Astrocyte of the spinal cord (primary cell): ENCODE measurements at regions not wholly inside any gene's neighbourhood (a gene's known extent, or its start where the extent isn't known, plus 50 kb on each side); places are given as distances from the start of the nearest gene placed in this dataset.
A peak's percentile ranks its signal among the peaks of the same experiment; 100 is the strongest.
"Not testable (repeated sequence)": the region's sequence is repeated elsewhere in the genome, so short reads cannot be mapped to it uniquely, and the experiment has no call there.

Source experiments
- DNase-seq: peaks from one replicate; pipeline ENCODE4 v3.0.0; 2011; ENCODE audit warnings: low read depth, low spot score
- H3K4me3 ChIP-seq: 2 replicates; pipeline ENCODE4 v1.5.1; 2011; ENCODE audit warnings: low read depth, mild to moderate bottlenecking, low read length, moderate library complexity
- in situ Hi-C: cut with HindIII; loops from 2 replicates; pipeline ENCODE4 v1.10.0; 2017; ENCODE audit warnings: low sequenced_read_pairs
- TF ChIP-seq, protein P1 (sequence below): IDR thresholded peaks from 2 replicates; pipeline ENCODE4 v1.5.1; 2012; ENCODE audit warnings: low read depth, mild to moderate bottlenecking, low read length, inconsistent platforms

DNA sequence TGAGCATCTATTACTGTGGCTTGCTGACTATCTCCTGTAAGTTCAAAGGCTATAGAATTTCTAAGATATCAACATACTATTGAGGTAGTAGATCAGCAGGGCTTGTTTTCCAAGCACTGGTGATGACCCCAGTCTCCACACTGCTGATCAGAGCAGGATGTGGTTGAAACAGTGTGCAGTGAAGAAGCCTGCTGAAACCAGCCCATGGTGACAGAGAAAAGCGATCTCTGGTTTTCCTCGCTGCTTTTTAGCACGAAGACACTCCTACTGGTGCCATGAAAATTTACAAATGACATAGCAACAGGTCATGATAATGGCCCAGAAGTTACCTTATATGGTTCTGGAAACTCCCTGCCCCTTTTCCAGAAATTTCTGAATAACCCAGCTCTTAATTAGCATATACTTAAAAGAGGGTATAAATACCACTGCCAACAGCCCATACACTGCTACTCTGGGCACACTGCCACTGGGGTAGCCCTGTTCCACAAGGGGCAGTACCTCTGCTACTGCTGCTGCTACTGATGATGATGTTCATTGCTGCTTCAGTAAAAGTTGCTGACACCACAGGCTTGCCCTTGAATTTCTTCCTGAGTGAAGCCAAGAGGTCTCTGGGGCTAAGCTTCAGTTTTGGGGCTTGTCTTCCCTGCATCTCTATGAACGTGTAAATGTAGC, 1689.5 kb upstream of the PCDH10 start:
- TF ChIP-seq, protein P1, sequence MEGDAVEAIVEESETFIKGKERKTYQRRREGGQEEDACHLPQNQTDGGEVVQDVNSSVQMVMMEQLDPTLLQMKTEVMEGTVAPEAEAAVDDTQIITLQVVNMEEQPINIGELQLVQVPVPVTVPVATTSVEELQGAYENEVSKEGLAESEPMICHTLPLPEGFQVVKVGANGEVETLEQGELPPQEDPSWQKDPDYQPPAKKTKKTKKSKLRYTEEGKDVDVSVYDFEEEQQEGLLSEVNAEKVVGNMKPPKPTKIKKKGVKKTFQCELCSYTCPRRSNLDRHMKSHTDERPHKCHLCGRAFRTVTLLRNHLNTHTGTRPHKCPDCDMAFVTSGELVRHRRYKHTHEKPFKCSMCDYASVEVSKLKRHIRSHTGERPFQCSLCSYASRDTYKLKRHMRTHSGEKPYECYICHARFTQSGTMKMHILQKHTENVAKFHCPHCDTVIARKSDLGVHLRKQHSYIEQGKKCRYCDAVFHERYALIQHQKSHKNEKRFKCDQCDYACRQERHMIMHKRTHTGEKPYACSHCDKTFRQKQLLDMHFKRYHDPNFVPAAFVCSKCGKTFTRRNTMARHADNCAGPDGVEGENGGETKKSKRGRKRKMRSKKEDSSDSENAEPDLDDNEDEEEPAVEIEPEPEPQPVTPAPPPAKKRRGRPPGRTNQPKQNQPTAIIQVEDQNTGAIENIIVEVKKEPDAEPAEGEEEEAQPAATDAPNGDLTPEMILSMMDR: no peak
- DNase-seq: no peak
- H3K4me3 ChIP-seq: no peak overlapping the region
- in situ Hi-C loops: no loop called here

DNA sequence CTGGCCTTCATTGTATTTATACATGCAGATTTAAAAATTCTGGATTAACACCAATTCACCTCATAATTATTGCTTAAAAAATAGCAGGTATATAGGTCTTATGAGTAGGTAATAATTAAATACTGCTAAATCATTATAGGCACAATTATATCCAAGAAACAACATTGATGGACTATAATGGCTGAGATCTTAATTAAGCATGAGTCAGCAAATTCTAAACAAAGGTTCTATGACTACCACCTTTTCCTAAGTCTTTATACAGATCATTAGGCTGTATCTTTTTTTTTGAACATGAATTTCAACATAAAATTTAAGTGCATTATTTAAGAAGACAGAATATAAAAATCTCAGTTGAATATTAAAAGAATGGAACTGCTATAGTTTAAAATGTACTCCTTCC, 1678.7 kb upstream of the PCDH10 start:
- TF ChIP-seq, protein P1: no peak
- in situ Hi-C loops: no loop called here
- no peak for DNase-seq
- no peak overlapping the region for H3K4me3 ChIP-seq

DNA sequence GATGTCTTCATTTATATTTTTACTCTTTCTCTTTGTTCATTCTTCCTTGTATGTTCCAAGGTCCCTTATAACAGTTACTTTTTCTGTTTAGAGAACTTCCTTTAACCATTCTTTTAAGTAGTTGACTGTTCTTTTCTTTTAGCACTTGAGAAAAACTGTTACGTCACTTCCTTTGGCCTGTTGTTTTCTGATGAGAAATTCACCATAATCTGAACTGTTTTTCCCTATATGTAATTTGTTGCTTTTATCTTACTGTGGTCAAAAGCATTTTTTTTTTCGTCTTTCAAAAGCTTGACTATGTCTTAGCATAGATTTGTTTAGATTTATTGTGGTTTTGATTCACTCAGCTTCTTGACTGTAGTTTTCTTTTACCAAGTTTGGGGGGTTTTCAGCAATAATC, 1660.3 kb upstream of the PCDH10 start:
- DNase-seq: peak; percentile 16
- TF ChIP-seq, protein P1: no peak
- H3K4me3 ChIP-seq: no peak overlapping the region
- in situ Hi-C loops: no loop called here

DNA sequence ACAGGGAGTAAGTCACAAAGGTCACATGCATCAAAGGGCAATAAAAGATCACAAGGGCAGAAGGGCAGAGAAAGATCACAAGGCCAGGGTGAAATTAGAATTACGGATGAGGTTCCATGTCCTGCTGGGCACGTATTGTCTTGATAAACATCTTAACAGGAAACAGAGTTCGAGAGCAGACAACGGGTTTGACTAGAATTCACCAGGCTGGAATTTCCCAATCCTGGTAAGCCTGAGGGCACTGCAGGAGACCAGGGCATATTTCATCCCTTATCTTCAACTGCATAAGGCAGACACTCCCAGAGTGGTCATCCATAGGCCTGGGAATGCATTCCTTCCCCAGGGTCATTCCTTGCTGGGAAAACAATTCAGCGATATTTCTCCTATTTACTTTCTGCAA, 1652.9 kb upstream of the PCDH10 start:
- H3K4me3 ChIP-seq, in situ Hi-C loops, DNase-seq: not testable (repeated sequence)

DNA sequence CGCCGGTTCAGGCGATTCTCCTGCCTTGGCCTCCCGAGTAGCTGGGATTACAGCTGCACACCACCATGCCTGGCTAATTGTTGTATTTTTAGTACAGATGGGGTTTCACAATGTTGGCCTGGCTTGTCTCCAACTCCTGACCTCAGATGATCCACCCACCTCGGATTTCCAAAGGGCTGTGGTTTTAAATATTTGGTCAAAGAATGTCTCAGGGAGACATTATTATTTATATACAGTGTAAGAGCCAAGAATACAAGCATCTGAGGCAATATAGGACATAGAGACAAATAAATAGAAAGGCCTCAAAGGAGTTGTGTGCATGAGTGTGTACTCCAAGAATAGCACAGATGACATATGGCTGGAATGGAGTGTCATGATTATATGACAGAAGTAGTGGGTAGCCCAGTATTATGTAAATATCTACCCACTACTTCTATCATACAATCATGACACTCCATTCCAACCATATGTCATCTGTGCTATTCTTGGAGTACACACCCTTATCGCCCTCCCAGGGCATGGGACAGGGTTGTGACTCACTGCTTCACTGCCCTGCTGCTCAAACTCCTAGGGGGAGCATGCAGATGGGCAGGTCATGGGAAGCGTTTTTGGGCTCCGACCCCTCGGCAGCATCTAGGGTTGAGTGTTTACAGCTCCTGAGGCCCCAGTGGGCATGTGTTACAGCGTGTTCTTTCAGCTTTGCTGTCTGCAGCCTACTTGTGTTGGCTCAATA, 1649.8 kb upstream of the PCDH10 start:
- in situ Hi-C loops: no loop called here
- peak; percentile 91 for DNase-seq
- TF ChIP-seq, protein P1: no peak

DNA sequence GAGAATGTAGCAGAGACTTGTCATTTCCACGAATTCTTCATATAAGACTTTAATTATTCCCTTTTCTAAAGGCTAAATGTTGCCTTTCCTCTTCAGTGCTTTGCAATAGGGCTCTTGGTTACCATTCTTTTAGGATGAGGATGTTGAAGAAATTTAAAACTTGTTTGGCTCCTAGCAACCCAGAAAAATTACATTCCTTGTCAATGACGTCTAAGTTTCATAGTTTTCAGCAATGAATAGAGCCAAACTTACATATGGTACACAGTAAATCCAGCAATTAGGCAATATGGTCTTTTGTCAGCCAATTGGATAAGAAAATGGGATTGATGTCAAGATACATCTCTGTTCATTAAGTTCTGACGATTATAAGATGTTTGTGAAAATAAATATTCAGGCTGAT, 1639.6 kb upstream of the PCDH10 start:
- DNase-seq: peak; percentile 9
- TF ChIP-seq, protein P1: no peak
- in situ Hi-C loops: no loop called here
- no peak overlapping the region for H3K4me3 ChIP-seq

More for the DNA sequence above, 1649.8 kb upstream of the PCDH10 start:
- no peak overlapping the region for H3K4me3 ChIP-seq

DNA sequence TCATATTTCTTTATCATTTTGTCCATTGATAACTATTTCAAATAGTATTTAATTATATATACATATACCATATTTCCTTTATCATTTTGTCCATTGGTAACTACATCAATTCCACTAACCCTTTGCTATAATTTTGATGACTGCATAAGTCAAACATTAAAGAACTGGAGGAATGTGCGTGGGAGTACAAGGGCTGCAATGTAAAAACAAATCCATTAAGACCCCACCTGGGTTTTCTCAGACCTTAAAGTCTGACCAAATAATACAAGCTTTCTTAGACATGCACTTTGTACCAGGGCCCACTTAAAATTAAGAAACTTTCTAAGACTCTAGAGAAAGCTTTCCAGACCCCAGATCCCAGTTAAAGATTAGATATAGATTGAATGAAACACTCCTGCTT, 1622.4 kb upstream of the PCDH10 start:
- no peak overlapping the region for H3K4me3 ChIP-seq
- in situ Hi-C loops: no loop called here
- TF ChIP-seq, protein P1: no peak
- DNase-seq: no peak
